IPS-NIHi7 (cell line): ENCODE measurements at regions not wholly inside any gene's neighbourhood (a gene's known extent, or its start where the extent isn't known, plus 50 kb on each side); places are given as distances from the start of the nearest gene placed in this dataset.
"Not testable (repeated sequence)": the region's sequence is repeated elsewhere in the genome, so short reads cannot be mapped to it uniquely, and the experiment has no call there.

Source experiments
- DNase-seq: peaks from one replicate; pipeline ENCODE4 v3.0.0; 2012; ENCODE audit warnings: mixed read lengths; ENCODE audit errors: extremely low spot score

- no peak for DNase-seq
Measured at GRCh38 chr7:10773430-10773829, 200.2 kb upstream of the PHF14 start.

GRCh38 chr7:10779465-10780399 is 193.9 kb upstream of the PHF14 start:
- DNase-seq = no peak

- DNase-seq = no peak
Measured at GRCh38 chr7:10780400-10780747, 193.3 kb upstream of the PHF14 start.

GRCh38 chr7:10786976-10787375 is 186.7 kb upstream of the PHF14 start:
- DNase-seq = not testable (repeated sequence)

GRCh38 chr7:10789170-10789569 is 184.5 kb upstream of the PHF14 start:
- no peak for DNase-seq

GRCh38 chr7:10790910-10791309 is 182.8 kb upstream of the PHF14 start:
- DNase-seq = no peak

- DNase-seq = no peak
Measured at GRCh38 chr7:10793995-10794775, 179.5 kb upstream of the PHF14 start.

GRCh38 chr7:10797157-10797556 is 176.5 kb upstream of the PHF14 start:
- no peak for DNase-seq

GRCh38 chr7:10798044-10798443 is 175.6 kb upstream of the PHF14 start:
- DNase-seq = no peak

- DNase-seq = no peak
Measured at GRCh38 chr7:10799475-10799874, 174.2 kb upstream of the PHF14 start.

- DNase-seq = no peak
Measured at GRCh38 chr7:10802011-10802410, 171.7 kb upstream of the PHF14 start.

- DNase-seq = peak; percentile 37
Measured at GRCh38 chr7:10802526-10802925, 171.1 kb upstream of the PHF14 start.

- DNase-seq = no peak
Measured at GRCh38 chr7:10803720-10804119, 170.0 kb upstream of the PHF14 start.

GRCh38 chr7:10804770-10805169 is 168.9 kb upstream of the PHF14 start:
- no peak for DNase-seq

- no peak for DNase-seq
Measured at GRCh38 chr7:10815546-10815945, 158.1 kb upstream of the PHF14 start.

GRCh38 chr7:10821156-10821555 is 152.5 kb upstream of the PHF14 start:
- DNase-seq = no peak

GRCh38 chr7:10824154-10824553 is 149.5 kb upstream of the PHF14 start:
- no peak for DNase-seq

- DNase-seq = no peak
Measured at GRCh38 chr7:10838228-10838627, 135.4 kb upstream of the PHF14 start.

- no peak for DNase-seq
Measured at GRCh38 chr7:10845225-10845624, 128.4 kb upstream of the PHF14 start.

GRCh38 chr7:10855583-10855982 is 118.1 kb upstream of the PHF14 start:
- DNase-seq = no peak

GRCh38 chr7:10860516-10860915 is 113.2 kb upstream of the PHF14 start:
- peak; percentile 52 for DNase-seq

- DNase-seq = no peak
Measured at GRCh38 chr7:10863476-10863875, 110.2 kb upstream of the PHF14 start.

GRCh38 chr7:10874666-10875065 is 99.0 kb upstream of the PHF14 start:
- DNase-seq = peak; percentile 19
